ENCODE measurements at regions not wholly inside any gene's neighbourhood (a gene's known extent, or its start where the extent isn't known, plus 50 kb on each side); places are given as distances from the start of the nearest gene placed in this dataset.

GRCh38 chr15:47620960-47621681 lies 96.2 kb upstream of the SEMA6D start:
- no peak for DNase-seq (ENCODE audit: low read depth in 2 of 2)

- DNase-seq (ENCODE audit: low read depth in 2 of 2): no peak
Observed at GRCh38 chr15:47622055-47622454, 95.2 kb upstream of the SEMA6D start.

GRCh38 chr15:47624503-47624902 lies 92.8 kb upstream of the SEMA6D start:
- no peak for DNase-seq (ENCODE audit: low read depth in 2 of 2)

- no peak for DNase-seq (ENCODE audit: low read depth in 2 of 2)
Observed at GRCh38 chr15:47639042-47639441, 78.3 kb upstream of the SEMA6D start.

- DNase-seq (ENCODE audit: low read depth in 2 of 2): no peak
Observed at GRCh38 chr15:47640079-47640478, 77.2 kb upstream of the SEMA6D start.

- DNase-seq (ENCODE audit: low read depth in 2 of 2): no peak
Observed at GRCh38 chr15:47640901-47641300, 76.4 kb upstream of the SEMA6D start.

- DNase-seq (ENCODE audit: low read depth in 2 of 2): no peak
Observed at GRCh38 chr15:47644722-47645121, 72.6 kb upstream of the SEMA6D start.

GRCh38 chr15:47650564-47650963 lies 66.7 kb upstream of the SEMA6D start:
- no peak for DNase-seq (ENCODE audit: low read depth in 2 of 2)

- no peak for DNase-seq (ENCODE audit: low read depth in 2 of 2)
Observed at GRCh38 chr15:47652328-47652727, 65.0 kb upstream of the SEMA6D start.

- no peak for DNase-seq (ENCODE audit: low read depth in 2 of 2)
Observed at GRCh38 chr15:47652844-47653243, 64.5 kb upstream of the SEMA6D start.

- DNase-seq (ENCODE audit: low read depth in 2 of 2): no peak
Observed at GRCh38 chr15:47661661-47662180, 55.6 kb upstream of the SEMA6D start.

- no peak for DNase-seq (ENCODE audit: low read depth in 2 of 2)
Observed at GRCh38 chr15:47663101-47663500, 54.2 kb upstream of the SEMA6D start.
